ENCODE measurements at regions not wholly inside any gene's neighbourhood (a gene's known extent, or its start where the extent isn't known, plus 50 kb on each side); places are given as distances from the start of the nearest gene placed in this dataset.

DNA sequence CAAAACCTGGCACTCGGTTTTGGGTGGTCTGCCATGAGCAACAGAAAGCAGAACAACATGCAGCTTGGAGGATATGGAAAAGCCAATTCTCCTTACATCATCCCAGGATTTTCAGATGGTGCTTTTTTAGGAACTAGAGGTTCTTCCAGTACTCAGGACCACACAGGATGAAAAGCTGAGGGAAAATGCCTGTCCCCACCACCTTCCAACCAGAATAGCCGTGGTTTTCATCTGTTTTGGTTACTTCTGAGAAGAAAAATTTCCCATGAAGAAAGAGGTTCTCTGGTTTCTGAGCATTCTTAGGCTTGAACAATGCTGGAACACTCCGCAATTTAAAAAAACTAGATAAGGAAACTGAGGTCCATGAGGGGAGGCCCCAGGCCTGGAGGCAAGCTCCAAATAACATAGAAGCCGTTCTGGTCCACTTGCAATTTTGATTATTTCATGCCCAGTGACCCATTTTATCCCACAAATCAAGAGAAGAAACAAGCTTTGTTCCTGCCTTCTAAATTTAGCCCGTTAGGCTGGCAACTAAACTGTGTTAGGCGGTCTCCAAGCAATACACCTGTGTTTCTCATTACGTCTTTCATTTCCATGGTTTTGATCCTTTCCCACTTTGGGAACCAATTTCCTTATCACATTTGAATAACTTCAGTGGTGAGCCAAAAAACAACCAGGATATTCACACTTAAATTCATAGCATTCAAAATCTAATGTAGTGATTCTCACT lies 79.2 kb upstream of the SPIN1 start:
- Histone ChIP-seq H3K4me3 (ENCODE audit: low read depth, low read length) (no peak overlapping the region), H3K9ac (ENCODE audit: low read depth, low read length) (no peak overlapping the region), H3K9me3 (ENCODE audit: control insufficient read depth, insufficient read depth, low read length) (no peaks in the 10 kb centered on the region), H3K4me1 (ENCODE audit: control insufficient read depth, insufficient read depth, low read length) (peaks cover 14% of the 10 kb centered on the region), H3K27me3 (ENCODE audit: control insufficient read depth, insufficient read depth, low read length) (no peaks in the 10 kb centered on the region), H3K36me3 (ENCODE audit: control insufficient read depth, insufficient read depth, low read length) (no peaks in the 10 kb centered on the region)

DNA sequence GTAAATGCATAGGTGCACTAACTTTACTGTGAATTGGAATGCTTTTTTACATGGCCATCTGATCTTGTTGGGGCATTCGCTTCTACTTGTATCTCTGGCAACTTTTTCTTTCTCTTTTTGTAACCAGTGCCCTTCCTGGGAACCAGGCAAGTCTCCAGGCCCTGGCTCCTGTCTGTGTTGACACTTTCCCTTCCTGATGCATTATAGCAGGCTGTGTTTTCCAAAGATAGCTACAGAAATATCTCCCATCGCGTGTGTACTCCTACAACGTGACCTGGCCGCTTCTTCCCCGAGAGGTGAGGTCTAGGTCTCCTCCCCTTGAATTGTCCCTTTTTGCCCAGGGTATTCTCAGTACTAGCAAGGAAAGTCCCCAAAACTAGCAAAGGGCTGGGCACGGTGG lies 81.1 kb upstream of the SPIN1 start:
- H3K27me3 ChIP-seq (ENCODE audit: control insufficient read depth, insufficient read depth, low read length) = no peaks in the 10 kb centered on the region
- H3K4me1 ChIP-seq (ENCODE audit: control insufficient read depth, insufficient read depth, low read length) = peaks cover 7% of the 10 kb centered on the region
- no peaks in the 10 kb centered on the region for H3K9me3 ChIP-seq (ENCODE audit: control insufficient read depth, insufficient read depth, low read length)
- no peak overlapping the region for H3K9ac ChIP-seq (ENCODE audit: low read depth, low read length)
- H3K36me3 ChIP-seq (ENCODE audit: control insufficient read depth, insufficient read depth, low read length) = no peaks in the 10 kb centered on the region
- H3K4me3 ChIP-seq (ENCODE audit: low read depth, low read length) = no peak overlapping the region

DNA sequence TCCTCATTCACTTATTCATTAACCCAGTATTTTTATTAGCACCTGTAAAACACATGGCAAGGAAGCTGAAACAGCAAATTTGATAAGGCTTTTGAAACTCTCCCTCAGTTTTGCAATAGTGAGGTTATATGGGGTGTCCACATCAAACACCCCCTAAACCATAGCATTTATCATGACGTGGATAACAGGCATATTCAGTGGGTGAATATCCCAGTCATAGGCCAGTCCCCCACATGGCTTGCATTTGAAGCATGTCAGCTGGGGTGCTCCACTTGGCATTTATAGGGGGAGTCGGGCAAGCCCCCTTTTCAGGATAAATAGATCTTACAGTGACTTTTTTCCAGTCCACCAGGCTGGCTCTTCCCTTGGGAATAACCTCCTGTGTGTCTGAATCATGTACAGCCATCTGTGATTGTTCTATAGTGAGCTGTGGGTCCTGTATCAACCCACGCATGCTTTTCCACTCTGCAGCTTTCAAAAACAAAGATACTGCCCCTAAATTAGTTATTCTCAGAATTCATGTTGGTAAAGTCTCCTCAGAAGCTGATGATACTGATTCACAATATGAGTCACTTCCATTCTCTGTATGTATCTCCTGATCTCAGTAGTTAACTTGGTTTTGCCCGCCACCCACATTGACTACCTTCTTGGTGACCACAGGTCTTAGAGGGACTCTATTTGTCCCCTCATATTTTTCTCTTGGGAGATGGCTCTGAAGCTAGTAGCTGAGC lies 84.4 kb upstream of the SPIN1 start:
- H3K9me3 ChIP-seq (ENCODE audit: control insufficient read depth, insufficient read depth, low read length) = no peaks in the 10 kb centered on the region
- H3K27me3 ChIP-seq (ENCODE audit: control insufficient read depth, insufficient read depth, low read length) = no peaks in the 10 kb centered on the region
- no peak overlapping the region for H3K4me3 ChIP-seq (ENCODE audit: low read depth, low read length)
- H3K9ac ChIP-seq (ENCODE audit: low read depth, low read length) = no peak overlapping the region
- H3K36me3 ChIP-seq (ENCODE audit: control insufficient read depth, insufficient read depth, low read length) = no peaks in the 10 kb centered on the region
- H3K4me1 ChIP-seq (ENCODE audit: control insufficient read depth, insufficient read depth, low read length) = no peaks in the 10 kb centered on the region

DNA sequence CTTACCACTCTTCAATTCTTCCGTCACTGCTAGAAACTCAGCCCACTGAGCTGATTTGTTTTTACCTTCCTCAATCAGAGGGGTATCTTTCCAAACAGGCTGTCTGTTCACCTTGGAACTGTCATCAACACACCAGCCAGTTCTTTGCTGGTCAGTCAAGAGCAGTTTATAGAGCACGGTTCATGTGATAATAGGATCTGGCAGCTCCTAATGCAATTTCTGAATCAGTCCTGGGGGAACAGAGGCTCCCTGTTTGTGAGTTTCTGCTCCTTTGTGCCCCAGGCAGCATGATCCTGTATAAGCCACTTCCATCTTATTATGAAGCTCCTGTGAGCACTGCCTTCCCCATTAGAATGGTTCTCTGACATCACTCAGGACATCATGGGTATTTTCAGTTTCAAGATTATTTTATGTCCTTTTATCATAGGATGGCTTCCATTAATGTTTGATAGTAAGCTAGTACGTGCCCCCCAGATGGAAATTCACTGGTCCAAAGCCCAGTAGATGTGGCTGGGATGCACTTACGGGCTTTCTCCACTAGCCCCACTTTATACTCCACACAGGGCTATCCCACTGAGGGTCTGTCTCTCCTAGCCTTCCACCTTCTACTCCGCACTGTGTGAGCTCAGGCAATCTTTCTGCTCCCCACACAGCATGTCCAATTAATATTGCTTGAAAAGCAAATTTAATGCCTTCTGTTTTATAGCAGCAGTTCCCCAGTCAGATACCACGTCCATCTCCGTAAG lies 85.5 kb upstream of the SPIN1 start:
- H3K27me3 ChIP-seq (ENCODE audit: control insufficient read depth, insufficient read depth, low read length) = no peaks in the 10 kb centered on the region
- no peaks in the 10 kb centered on the region for H3K36me3 ChIP-seq (ENCODE audit: control insufficient read depth, insufficient read depth, low read length)
- no peaks in the 10 kb centered on the region for H3K4me1 ChIP-seq (ENCODE audit: control insufficient read depth, insufficient read depth, low read length)
- H3K9ac ChIP-seq (ENCODE audit: low read depth, low read length) = no peak overlapping the region
- no peak overlapping the region for H3K4me3 ChIP-seq (ENCODE audit: low read depth, low read length)
- H3K9me3 ChIP-seq (ENCODE audit: control insufficient read depth, insufficient read depth, low read length) = no peaks in the 10 kb centered on the region

DNA sequence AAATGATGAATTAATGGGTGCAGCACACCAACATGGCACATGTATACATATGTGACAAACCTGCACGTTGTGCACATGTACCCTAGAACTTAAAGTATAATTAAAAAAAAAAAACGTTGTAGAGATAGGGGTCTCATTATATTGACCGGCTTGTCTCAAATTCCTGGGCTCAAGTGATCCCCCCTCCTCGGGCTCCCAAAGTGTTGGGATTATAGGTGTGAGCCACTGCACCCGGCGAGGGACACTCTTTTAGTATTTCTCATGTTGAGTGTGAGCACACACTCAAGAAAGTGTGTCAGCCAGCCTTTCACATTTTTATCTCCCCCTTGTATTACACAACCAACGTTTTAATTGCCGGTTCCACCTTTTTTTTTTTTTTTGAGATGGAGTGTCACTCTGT lies 87.7 kb upstream of the SPIN1 start:
- no peak overlapping the region for H3K9ac ChIP-seq (ENCODE audit: low read depth, low read length)
- no peak overlapping the region for H3K4me3 ChIP-seq (ENCODE audit: low read depth, low read length)
- no peaks in the 10 kb centered on the region for H3K27me3 ChIP-seq (ENCODE audit: control insufficient read depth, insufficient read depth, low read length)
- H3K36me3 ChIP-seq (ENCODE audit: control insufficient read depth, insufficient read depth, low read length) = no peaks in the 10 kb centered on the region
- H3K9me3 ChIP-seq (ENCODE audit: control insufficient read depth, insufficient read depth, low read length) = no peaks in the 10 kb centered on the region
- H3K4me1 ChIP-seq (ENCODE audit: control insufficient read depth, insufficient read depth, low read length) = no peaks in the 10 kb centered on the region

DNA sequence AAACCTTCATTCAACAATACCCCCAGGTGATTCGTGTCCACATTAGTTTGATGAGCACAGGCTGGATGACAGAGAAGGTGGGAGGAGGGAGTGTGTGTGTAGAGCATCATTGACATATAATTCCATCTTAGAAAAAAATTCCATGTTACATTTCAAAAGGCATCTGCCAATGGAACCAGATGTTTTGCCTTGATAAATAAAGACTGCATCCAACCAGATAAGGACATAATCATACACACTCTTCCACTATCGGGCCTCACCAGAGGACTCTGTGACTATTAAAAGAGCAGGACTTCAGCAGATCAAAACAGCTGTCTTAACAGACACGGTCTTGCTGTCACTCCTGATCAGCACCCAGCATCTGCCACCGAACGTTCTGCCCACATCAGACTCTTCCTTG lies 96.4 kb upstream of the SPIN1 start:
- H3K4me1 ChIP-seq (ENCODE audit: control insufficient read depth, insufficient read depth, low read length) = no peaks in the 10 kb centered on the region
- no peaks in the 10 kb centered on the region for H3K36me3 ChIP-seq (ENCODE audit: control insufficient read depth, insufficient read depth, low read length)
- no peak overlapping the region for H3K9ac ChIP-seq (ENCODE audit: low read depth, low read length)
- H3K4me3 ChIP-seq (ENCODE audit: low read depth, low read length) = no peak overlapping the region
- no peaks in the 10 kb centered on the region for H3K27me3 ChIP-seq (ENCODE audit: control insufficient read depth, insufficient read depth, low read length)
- no peaks in the 10 kb centered on the region for H3K9me3 ChIP-seq (ENCODE audit: control insufficient read depth, insufficient read depth, low read length)

DNA sequence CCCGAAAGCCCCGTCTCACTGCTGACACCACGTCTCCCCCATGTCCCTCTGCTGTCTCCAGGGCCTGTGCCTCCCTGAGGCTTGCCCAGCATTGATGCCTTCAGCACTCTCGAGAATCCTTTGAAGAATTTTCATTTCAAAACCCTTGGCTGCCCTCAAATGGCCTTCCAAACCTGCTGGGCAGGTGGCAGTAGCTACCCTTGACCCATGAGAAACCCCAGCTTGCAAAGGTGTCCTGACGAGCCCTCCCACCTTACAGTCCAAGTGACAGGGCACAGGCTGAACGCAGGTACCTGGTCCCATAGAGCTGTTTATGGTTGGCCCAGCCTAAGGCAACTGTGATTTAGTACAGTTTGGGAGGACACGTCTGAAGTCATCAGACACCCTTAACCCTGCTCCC lies 97.2 kb upstream of the SPIN1 start:
- Histone ChIP-seq H3K4me1 (ENCODE audit: control insufficient read depth, insufficient read depth, low read length) (no peaks in the 10 kb centered on the region), H3K9ac (ENCODE audit: low read depth, low read length) (no peak overlapping the region), H3K4me3 (ENCODE audit: low read depth, low read length) (no peak overlapping the region), H3K36me3 (ENCODE audit: control insufficient read depth, insufficient read depth, low read length) (no peaks in the 10 kb centered on the region), H3K9me3 (ENCODE audit: control insufficient read depth, insufficient read depth, low read length) (no peaks in the 10 kb centered on the region), H3K27me3 (ENCODE audit: control insufficient read depth, insufficient read depth, low read length) (no peaks in the 10 kb centered on the region)

DNA sequence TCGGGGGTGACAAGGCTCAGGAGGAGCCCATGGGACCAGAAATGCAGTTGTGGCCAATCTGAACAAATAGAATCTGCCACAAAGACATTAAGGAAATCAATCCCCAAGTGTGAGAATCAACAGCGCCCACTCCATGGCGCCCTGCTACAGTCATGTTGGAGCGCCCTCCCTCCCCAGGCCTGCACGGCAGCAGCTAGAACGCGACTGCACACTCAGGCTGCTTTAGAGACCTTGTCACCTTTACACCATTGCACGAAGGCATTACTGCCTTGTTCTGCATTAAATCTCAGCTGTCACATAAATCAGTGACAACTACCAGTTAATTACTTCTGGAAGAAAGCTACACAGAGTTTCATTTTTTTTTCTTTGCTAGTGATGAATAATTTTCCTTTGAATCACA lies 98.7 kb upstream of the SPIN1 start:
- no peak overlapping the region for H3K4me3 ChIP-seq (ENCODE audit: low read depth, low read length)

DNA sequence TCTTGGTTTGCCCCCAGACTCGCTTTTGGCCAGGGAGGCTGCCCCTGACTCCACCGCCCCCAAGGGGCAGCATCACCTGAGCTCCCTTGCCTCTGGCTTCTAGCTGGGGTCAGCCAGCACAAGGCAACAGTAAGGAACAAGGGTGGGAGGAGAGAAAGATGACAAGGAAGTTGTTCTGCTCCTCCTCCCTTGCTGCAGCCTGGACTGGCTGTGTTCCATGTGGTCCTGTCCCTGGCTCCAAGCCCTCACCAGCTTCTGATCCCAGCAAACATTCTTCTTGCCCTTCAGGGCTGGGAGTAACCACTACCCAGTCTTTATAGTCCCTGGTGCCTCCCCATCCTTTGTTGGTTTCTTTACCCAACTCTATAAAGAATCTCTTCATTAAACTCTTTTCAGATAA lies 100.3 kb upstream of the SPIN1 start:
- Histone ChIP-seq H3K36me3 (ENCODE audit: control insufficient read depth, insufficient read depth, low read length) (no peaks in the 10 kb centered on the region), H3K4me1 (ENCODE audit: control insufficient read depth, insufficient read depth, low read length) (no peaks in the 10 kb centered on the region), H3K9ac (ENCODE audit: low read depth, low read length) (no peak overlapping the region), H3K9me3 (ENCODE audit: control insufficient read depth, insufficient read depth, low read length) (peaks cover 3% of the 10 kb centered on the region), H3K4me3 (ENCODE audit: low read depth, low read length) (no peak overlapping the region), H3K27me3 (ENCODE audit: control insufficient read depth, insufficient read depth, low read length) (no peaks in the 10 kb centered on the region)

More for the DNA sequence above, 98.7 kb upstream of the SPIN1 start:
- Histone ChIP-seq H3K9ac (ENCODE audit: low read depth, low read length) (no peak overlapping the region), H3K4me1 (ENCODE audit: control insufficient read depth, insufficient read depth, low read length) (no peaks in the 10 kb centered on the region), H3K27me3 (ENCODE audit: control insufficient read depth, insufficient read depth, low read length) (no peaks in the 10 kb centered on the region), H3K36me3 (ENCODE audit: control insufficient read depth, insufficient read depth, low read length) (no peaks in the 10 kb centered on the region), H3K9me3 (ENCODE audit: control insufficient read depth, insufficient read depth, low read length) (no peaks in the 10 kb centered on the region)

DNA sequence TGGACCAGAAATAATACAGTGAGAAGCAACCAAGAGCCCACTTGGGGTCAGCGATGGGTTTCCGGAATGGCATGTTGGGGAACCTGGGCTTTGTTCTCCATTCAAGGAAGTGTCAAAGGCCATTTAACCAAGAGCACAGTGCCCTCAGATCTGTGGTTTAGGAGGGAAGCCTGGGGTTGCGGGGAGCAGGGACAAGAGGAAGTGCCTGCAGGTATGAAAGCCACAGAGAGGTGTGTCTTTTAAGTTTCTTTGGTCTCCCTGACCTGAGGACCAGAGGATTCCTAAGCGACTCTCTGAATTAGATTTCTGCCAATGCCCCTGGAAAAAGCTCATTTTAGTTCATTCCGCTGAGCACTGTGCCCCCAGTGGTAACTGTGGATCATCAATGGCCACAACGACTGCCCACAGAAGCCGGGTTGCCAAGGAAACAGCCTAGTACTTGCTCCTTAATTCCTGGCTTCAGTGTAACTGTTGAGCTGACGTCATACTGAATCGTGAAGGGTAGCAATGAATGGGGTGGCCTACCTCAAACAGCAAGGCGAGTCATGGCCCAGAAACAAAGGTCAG lies 107.3 kb upstream of the SPIN1 start:
- no peaks in the 10 kb centered on the region for H3K36me3 ChIP-seq (ENCODE audit: control insufficient read depth, insufficient read depth, low read length)
- H3K27me3 ChIP-seq (ENCODE audit: control insufficient read depth, insufficient read depth, low read length) = no peaks in the 10 kb centered on the region
- H3K4me3 ChIP-seq (ENCODE audit: low read depth, low read length) = no peak overlapping the region
- peaks cover 3% of the 10 kb centered on the region for H3K9me3 ChIP-seq (ENCODE audit: control insufficient read depth, insufficient read depth, low read length)
- peaks cover 8% of the 10 kb centered on the region for H3K4me1 ChIP-seq (ENCODE audit: control insufficient read depth, insufficient read depth, low read length)
- no peak overlapping the region for H3K9ac ChIP-seq (ENCODE audit: low read depth, low read length)

DNA sequence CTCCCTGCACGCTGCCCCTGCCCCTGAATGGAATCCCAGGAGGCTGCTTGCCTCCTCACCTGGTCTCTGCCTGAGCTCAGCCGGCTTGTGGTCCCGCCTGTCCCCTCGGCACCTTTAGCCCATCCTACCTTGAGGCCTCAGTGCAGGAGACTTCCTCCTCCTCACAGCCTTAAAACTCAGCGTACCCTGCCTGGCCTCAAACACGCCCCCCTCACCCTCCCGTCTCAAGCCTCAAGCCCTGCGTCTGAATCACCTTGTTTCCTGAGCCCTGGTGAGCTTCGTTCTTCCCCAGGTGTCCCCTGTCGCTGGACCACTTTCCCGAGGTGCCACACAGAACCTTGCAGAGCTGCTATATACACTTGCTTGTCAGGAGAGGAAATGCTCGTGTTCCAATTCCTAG lies 110.2 kb upstream of the SPIN1 start:
- Histone ChIP-seq H3K4me1 (ENCODE audit: control insufficient read depth, insufficient read depth, low read length) (peaks cover 17% of the 10 kb centered on the region), H3K4me3 (ENCODE audit: low read depth, low read length) (no peak overlapping the region), H3K36me3 (ENCODE audit: control insufficient read depth, insufficient read depth, low read length) (no peaks in the 10 kb centered on the region), H3K9me3 (ENCODE audit: control insufficient read depth, insufficient read depth, low read length) (no peaks in the 10 kb centered on the region), H3K27me3 (ENCODE audit: control insufficient read depth, insufficient read depth, low read length) (no peaks in the 10 kb centered on the region), H3K9ac (ENCODE audit: low read depth, low read length) (no peak overlapping the region)
